ENCODE measurements at regions not wholly inside any gene's neighbourhood (a gene's known extent, or its start where the extent isn't known, plus 50 kb on each side); places are given as distances from the start of the nearest gene placed in this dataset.

GRCh38 chr4:13109536-13109935 lies 374.6 kb downstream of the RAB28 start:
- no peak for DNase-seq (ENCODE audit: low read depth)
- TF ChIP-seq CTCF (IDR thresholded peaks at IDR 0.05; ENCODE audit: low read depth, low read length, missing control alignments), result no peak
- no peak overlapping the region for H3K4me3 ChIP-seq (ENCODE audit: low read depth, low read length)

GRCh38 chr4:13108096-13108495 lies 376.0 kb downstream of the RAB28 start:
- no peak for TF ChIP-seq CTCF (IDR thresholded peaks at IDR 0.05; ENCODE audit: low read depth, low read length, missing control alignments)
- DNase-seq (ENCODE audit: low read depth), result no peak

GRCh38 chr4:13103382-13104015 lies 380.6 kb downstream of the RAB28 start:
- no peak for DNase-seq (ENCODE audit: low read depth)
- no peak overlapping the region for H3K4me3 ChIP-seq (ENCODE audit: low read depth, low read length)
- TF ChIP-seq CTCF (IDR thresholded peaks at IDR 0.05; ENCODE audit: low read depth, low read length, missing control alignments), result no peak

More at GRCh38 chr4:13108096-13108495, 376.0 kb downstream of the RAB28 start:
- H3K4me3 ChIP-seq (ENCODE audit: low read depth, low read length), result no peak overlapping the region

GRCh38 chr4:13102092-13102742 lies 381.9 kb downstream of the RAB28 start:
- DNase-seq (ENCODE audit: low read depth), result no peak
- no peak overlapping the region for H3K4me3 ChIP-seq (ENCODE audit: low read depth, low read length)
- TF ChIP-seq CTCF (IDR thresholded peaks at IDR 0.05; ENCODE audit: low read depth, low read length, missing control alignments), result no peak

- DNase-seq (ENCODE audit: low read depth), result no peak
- no peak overlapping the region for H3K4me3 ChIP-seq (ENCODE audit: low read depth, low read length)
- no peak for TF ChIP-seq CTCF (IDR thresholded peaks at IDR 0.05; ENCODE audit: low read depth, low read length, missing control alignments)
These were observed 386.2 kb downstream of the RAB28 start for GRCh38 chr4:13097971-13098370.

GRCh38 chr4:13095722-13096121 lies 388.4 kb downstream of the RAB28 start:
- TF ChIP-seq CTCF (IDR thresholded peaks at IDR 0.05; ENCODE audit: low read depth, low read length, missing control alignments), result no peak
- no peak for DNase-seq (ENCODE audit: low read depth)
- H3K4me3 ChIP-seq (ENCODE audit: low read depth, low read length), result no peak overlapping the region

- DNase-seq (ENCODE audit: low read depth), result no peak
- H3K4me3 ChIP-seq (ENCODE audit: low read depth, low read length), result no peak overlapping the region
- TF ChIP-seq CTCF (IDR thresholded peaks at IDR 0.05; ENCODE audit: low read depth, low read length, missing control alignments), result no peak
These were observed 391.0 kb downstream of the RAB28 start for GRCh38 chr4:13093170-13093569.

Data from GM12864 (cell line).